ENCODE measurements at regions not wholly inside any gene's neighbourhood (a gene's known extent, or its start where the extent isn't known, plus 50 kb on each side); places are given as distances from the start of the nearest gene placed in this dataset.

GRCh38 chr2:153197402-153198386, 280.9 kb downstream of the RPRM start:
- no CpG with 5 or more reads among the region's 11 CpGs for WGBS (ENCODE audit: insufficient coverage, insufficient read length)
- no peaks in the 10 kb centered on the region for H3K9me3 ChIP-seq (ENCODE audit: control insufficient read depth, insufficient read depth, low read length)
- no peaks in the 10 kb centered on the region for H3K27me3 ChIP-seq (ENCODE audit: control insufficient read depth, insufficient read depth, low read length)
- H3K36me3 ChIP-seq (ENCODE audit: control insufficient read depth, insufficient read depth, low read length), result no peaks in the 10 kb centered on the region; the same call in 1 of the 2 replicates
- H3K27ac ChIP-seq (ENCODE audit: low read length), result no peak overlapping the region
- H3K4me3 ChIP-seq (ENCODE audit: low read length), result no peak overlapping the region
- peaks cover 1% of the 10 kb centered on the region for H3K4me1 ChIP-seq (ENCODE audit: control insufficient read depth, insufficient read depth, low read length)
- DNase-seq (ENCODE audit: low read depth, low spot score), result no peak

GRCh38 chr2:153196378-153197058, 282.0 kb downstream of the RPRM start:
- no peak for DNase-seq (ENCODE audit: low read depth, low spot score)
- H3K9me3 ChIP-seq (ENCODE audit: control insufficient read depth, insufficient read depth, low read length), result no peaks in the 10 kb centered on the region
- no peaks in the 10 kb centered on the region for H3K27me3 ChIP-seq (ENCODE audit: control insufficient read depth, insufficient read depth, low read length)
- no peaks in the 10 kb centered on the region; the same call in 1 of the 2 replicates for H3K36me3 ChIP-seq (ENCODE audit: control insufficient read depth, insufficient read depth, low read length)
- peaks cover 1% of the 10 kb centered on the region for H3K4me1 ChIP-seq (ENCODE audit: control insufficient read depth, insufficient read depth, low read length)
- no peak overlapping the region for H3K4me3 ChIP-seq (ENCODE audit: low read length)
- WGBS (ENCODE audit: insufficient coverage, insufficient read length), result no CpG with 5 or more reads among the region's 8 CpGs
- H3K27ac ChIP-seq (ENCODE audit: low read length), result no peak overlapping the region

- Histone ChIP-seq H3K9me3 (ENCODE audit: control insufficient read depth, insufficient read depth, low read length) (no peaks in the 10 kb centered on the region), H3K4me1 (ENCODE audit: control insufficient read depth, insufficient read depth, low read length) (peaks cover 1% of the 10 kb centered on the region), H3K4me3 (ENCODE audit: low read length) (no peak overlapping the region), H3K36me3 (ENCODE audit: control insufficient read depth, insufficient read depth, low read length) (no peaks in the 10 kb centered on the region; the same call in 1 of the 2 replicates), H3K27ac (ENCODE audit: low read length) (no peak overlapping the region), H3K27me3 (ENCODE audit: control insufficient read depth, insufficient read depth, low read length) (no peaks in the 10 kb centered on the region)
- WGBS (ENCODE audit: insufficient coverage, insufficient read length), result no CpG with 5 or more reads among the region's 2 CpGs
- no peak for DNase-seq (ENCODE audit: low read depth, low spot score)
These were observed 283.2 kb downstream of the RPRM start for GRCh38 chr2:153195342-153195741.

GRCh38 chr2:153189091-153189888, 289.3 kb downstream of the RPRM start:
- Histone ChIP-seq H3K4me3 (ENCODE audit: low read length) (no peak overlapping the region), H3K4me1 (ENCODE audit: control insufficient read depth, insufficient read depth, low read length) (no peaks in the 10 kb centered on the region), H3K36me3 (ENCODE audit: control insufficient read depth, insufficient read depth, low read length) (no peaks in the 10 kb centered on the region), H3K27me3 (ENCODE audit: control insufficient read depth, insufficient read depth, low read length) (no peaks in the 10 kb centered on the region), H3K27ac (ENCODE audit: low read length) (no peak overlapping the region), H3K9me3 (ENCODE audit: control insufficient read depth, insufficient read depth, low read length) (no peaks in the 10 kb centered on the region)
- DNase-seq (ENCODE audit: low read depth, low spot score), result no peak
- WGBS (ENCODE audit: insufficient coverage, insufficient read length), result 100% methylated on average over 1 of the region's 3 CpGs

- H3K27me3 ChIP-seq (ENCODE audit: control insufficient read depth, insufficient read depth, low read length), result no peaks in the 10 kb centered on the region
- H3K4me1 ChIP-seq (ENCODE audit: control insufficient read depth, insufficient read depth, low read length), result no peaks in the 10 kb centered on the region
- H3K4me3 ChIP-seq (ENCODE audit: low read length), result no peak overlapping the region
- no peaks in the 10 kb centered on the region for H3K36me3 ChIP-seq (ENCODE audit: control insufficient read depth, insufficient read depth, low read length)
- no peak overlapping the region for H3K27ac ChIP-seq (ENCODE audit: low read length)
- DNase-seq (ENCODE audit: low read depth, low spot score), result no peak
- WGBS (ENCODE audit: insufficient coverage, insufficient read length), result no CpG with 5 or more reads among the region's 1 CpG
- no peaks in the 10 kb centered on the region for H3K9me3 ChIP-seq (ENCODE audit: control insufficient read depth, insufficient read depth, low read length)
These were observed 298.8 kb downstream of the RPRM start for GRCh38 chr2:153179808-153180207.

GRCh38 chr2:153169609-153170008, 309.0 kb downstream of the RPRM start:
- Histone ChIP-seq H3K36me3 (ENCODE audit: control insufficient read depth, insufficient read depth, low read length) (no peaks in the 10 kb centered on the region), H3K27ac (ENCODE audit: low read length) (no peak overlapping the region)

GRCh38 chr2:153165021-153165420, 313.5 kb downstream of the RPRM start:
- no peak for DNase-seq (ENCODE audit: low read depth, low spot score)
- Histone ChIP-seq H3K4me3 (ENCODE audit: low read length) (no peak overlapping the region), H3K9me3 (ENCODE audit: control insufficient read depth, insufficient read depth, low read length) (no peaks in the 10 kb centered on the region)

More at GRCh38 chr2:153169609-153170008, 309.0 kb downstream of the RPRM start:
- Histone ChIP-seq H3K9me3 (ENCODE audit: control insufficient read depth, insufficient read depth, low read length) (no peaks in the 10 kb centered on the region), H3K27me3 (ENCODE audit: control insufficient read depth, insufficient read depth, low read length) (no peaks in the 10 kb centered on the region), H3K4me1 (ENCODE audit: control insufficient read depth, insufficient read depth, low read length) (no peaks in the 10 kb centered on the region), H3K4me3 (ENCODE audit: low read length) (no peak overlapping the region)
- DNase-seq (ENCODE audit: low read depth, low spot score), result no peak

GRCh38 chr2:153163055-153163454, 315.5 kb downstream of the RPRM start:
- WGBS (ENCODE audit: insufficient coverage, insufficient read length), result no CpG with 5 or more reads among the region's 2 CpGs

More at GRCh38 chr2:153165021-153165420, 313.5 kb downstream of the RPRM start:
- no peaks in the 10 kb centered on the region for H3K36me3 ChIP-seq (ENCODE audit: control insufficient read depth, insufficient read depth, low read length)
- no peaks in the 10 kb centered on the region for H3K4me1 ChIP-seq (ENCODE audit: control insufficient read depth, insufficient read depth, low read length)
- H3K27me3 ChIP-seq (ENCODE audit: control insufficient read depth, insufficient read depth, low read length), result no peaks in the 10 kb centered on the region
- H3K27ac ChIP-seq (ENCODE audit: low read length), result no peak overlapping the region

GRCh38 chr2:153156743-153157142, 321.8 kb downstream of the RPRM start:
- no peaks in the 10 kb centered on the region for H3K4me1 ChIP-seq (ENCODE audit: control insufficient read depth, insufficient read depth, low read length)
- no peaks in the 10 kb centered on the region for H3K36me3 ChIP-seq (ENCODE audit: control insufficient read depth, insufficient read depth, low read length)
- H3K27ac ChIP-seq (ENCODE audit: low read length), result no peak overlapping the region
- no CpG with 5 or more reads among the region's 2 CpGs for WGBS (ENCODE audit: insufficient coverage, insufficient read length)
- no peak overlapping the region for H3K4me3 ChIP-seq (ENCODE audit: low read length)
- H3K9me3 ChIP-seq (ENCODE audit: control insufficient read depth, insufficient read depth, low read length), result no peaks in the 10 kb centered on the region
- H3K27me3 ChIP-seq (ENCODE audit: control insufficient read depth, insufficient read depth, low read length), result no peaks in the 10 kb centered on the region
- no peak for DNase-seq (ENCODE audit: low read depth, low spot score)

More at GRCh38 chr2:153163055-153163454, 315.5 kb downstream of the RPRM start:
- H3K9me3 ChIP-seq (ENCODE audit: control insufficient read depth, insufficient read depth, low read length), result no peaks in the 10 kb centered on the region
- no peaks in the 10 kb centered on the region for H3K36me3 ChIP-seq (ENCODE audit: control insufficient read depth, insufficient read depth, low read length)
- DNase-seq (ENCODE audit: low read depth, low spot score), result peak; percentile 60
- no peaks in the 10 kb centered on the region for H3K27me3 ChIP-seq (ENCODE audit: control insufficient read depth, insufficient read depth, low read length)
- H3K4me1 ChIP-seq (ENCODE audit: control insufficient read depth, insufficient read depth, low read length), result no peaks in the 10 kb centered on the region
- no peak overlapping the region for H3K27ac ChIP-seq (ENCODE audit: low read length)
- H3K4me3 ChIP-seq (ENCODE audit: low read length), result no peak overlapping the region

- no peak for DNase-seq (ENCODE audit: low read depth, low spot score)
- Histone ChIP-seq H3K4me3 (ENCODE audit: low read length) (no peak overlapping the region), H3K27ac (ENCODE audit: low read length) (no peak overlapping the region), H3K27me3 (ENCODE audit: control insufficient read depth, insufficient read depth, low read length) (no peaks in the 10 kb centered on the region), H3K4me1 (ENCODE audit: control insufficient read depth, insufficient read depth, low read length) (no peaks in the 10 kb centered on the region), H3K9me3 (ENCODE audit: control insufficient read depth, insufficient read depth, low read length) (no peaks in the 10 kb centered on the region), H3K36me3 (ENCODE audit: control insufficient read depth, insufficient read depth, low read length) (no peaks in the 10 kb centered on the region)
- no CpG with 5 or more reads among the region's 2 CpGs for WGBS (ENCODE audit: insufficient coverage, insufficient read length)
These were observed 326.5 kb downstream of the RPRM start for GRCh38 chr2:153152036-153152435.

Measured in iPS DF 6.9 (cell line).